ENCODE measurements at regions not wholly inside any gene's neighbourhood (a gene's known extent, or its start where the extent isn't known, plus 50 kb on each side); places are given as distances from the start of the nearest gene placed in this dataset.

- H3K4me1 ChIP-seq (ENCODE audit: low read depth): no peaks in the 10 kb centered on the region
- intact Hi-C loops (cut with DNase I, micrococcal nuclease): no loop called here
- ATAC-seq: no peak
Measured at GRCh38 chr6:92363111-92363510, 1056.2 kb downstream of the EPHA7 start.

GRCh38 chr6:92362404-92362803, 1057.0 kb downstream of the EPHA7 start:
- H3K4me3 ChIP-seq: no peak overlapping the region
- H3K36me3 ChIP-seq (ENCODE audit: low read depth): no peaks in the 10 kb centered on the region
- H3K9me3 ChIP-seq: no peaks in the 10 kb centered on the region
- no peak for ATAC-seq
- TF ChIP-seq, protein P1, sequence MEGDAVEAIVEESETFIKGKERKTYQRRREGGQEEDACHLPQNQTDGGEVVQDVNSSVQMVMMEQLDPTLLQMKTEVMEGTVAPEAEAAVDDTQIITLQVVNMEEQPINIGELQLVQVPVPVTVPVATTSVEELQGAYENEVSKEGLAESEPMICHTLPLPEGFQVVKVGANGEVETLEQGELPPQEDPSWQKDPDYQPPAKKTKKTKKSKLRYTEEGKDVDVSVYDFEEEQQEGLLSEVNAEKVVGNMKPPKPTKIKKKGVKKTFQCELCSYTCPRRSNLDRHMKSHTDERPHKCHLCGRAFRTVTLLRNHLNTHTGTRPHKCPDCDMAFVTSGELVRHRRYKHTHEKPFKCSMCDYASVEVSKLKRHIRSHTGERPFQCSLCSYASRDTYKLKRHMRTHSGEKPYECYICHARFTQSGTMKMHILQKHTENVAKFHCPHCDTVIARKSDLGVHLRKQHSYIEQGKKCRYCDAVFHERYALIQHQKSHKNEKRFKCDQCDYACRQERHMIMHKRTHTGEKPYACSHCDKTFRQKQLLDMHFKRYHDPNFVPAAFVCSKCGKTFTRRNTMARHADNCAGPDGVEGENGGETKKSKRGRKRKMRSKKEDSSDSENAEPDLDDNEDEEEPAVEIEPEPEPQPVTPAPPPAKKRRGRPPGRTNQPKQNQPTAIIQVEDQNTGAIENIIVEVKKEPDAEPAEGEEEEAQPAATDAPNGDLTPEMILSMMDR (IDR thresholded peaks at IDR 0.05): no peak
- intact Hi-C loops (cut with DNase I, micrococcal nuclease): no loop called here
- no peak for DNase-seq
- H3K4me1 ChIP-seq (ENCODE audit: low read depth): no peaks in the 10 kb centered on the region

More at GRCh38 chr6:92363111-92363510, 1056.2 kb downstream of the EPHA7 start:
- no peaks in the 10 kb centered on the region for H3K9me3 ChIP-seq
- DNase-seq: no peak
- H3K4me3 ChIP-seq: no peak overlapping the region
- TF ChIP-seq, protein P1 (IDR thresholded peaks at IDR 0.05): no peak
- no peaks in the 10 kb centered on the region for H3K36me3 ChIP-seq (ENCODE audit: low read depth)

- H3K4me1 ChIP-seq (ENCODE audit: low read depth): no peaks in the 10 kb centered on the region
- DNase-seq (no peak), ATAC-seq (no peak)
- no peaks in the 10 kb centered on the region for H3K36me3 ChIP-seq (ENCODE audit: low read depth)
- TF ChIP-seq, protein P1 (IDR thresholded peaks at IDR 0.05): no peak
- H3K9me3 ChIP-seq: no peaks in the 10 kb centered on the region
- no peak overlapping the region for H3K4me3 ChIP-seq
- intact Hi-C loops (cut with DNase I, micrococcal nuclease): no loop called here
Measured at GRCh38 chr6:92361990-92362389, 1057.4 kb downstream of the EPHA7 start.

DNA sequence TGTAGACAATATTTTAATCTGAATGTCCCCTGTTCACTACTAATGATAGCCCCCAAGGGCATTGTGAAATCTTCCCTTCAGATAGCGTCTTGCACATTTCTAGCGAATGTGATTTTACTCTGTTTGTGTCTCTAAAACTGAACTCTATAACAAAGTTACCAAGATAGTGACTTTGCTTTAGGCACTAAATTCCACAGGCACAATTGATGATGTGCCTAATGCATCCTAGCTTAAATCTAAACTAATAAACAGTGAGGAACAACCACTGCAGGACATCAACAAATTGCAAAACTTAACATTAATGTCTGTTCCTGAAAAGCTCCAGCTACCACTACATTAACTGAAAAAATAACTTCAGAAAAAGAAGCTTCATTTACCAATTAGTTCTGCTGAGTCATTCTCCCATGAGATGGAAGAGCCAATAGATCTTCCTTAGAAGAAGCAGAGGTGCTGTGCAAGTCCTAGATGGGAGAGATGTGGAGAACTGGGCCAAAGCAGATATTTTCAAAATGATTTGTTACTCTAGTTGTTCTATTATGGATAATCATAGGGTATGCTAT, 1065.0 kb downstream of the EPHA7 start:
- Histone ChIP-seq H3K4me3 (no peak overlapping the region), H3K9me3 (no peaks in the 10 kb centered on the region), H3K36me3 (ENCODE audit: low read depth) (no peaks in the 10 kb centered on the region), H3K4me1 (ENCODE audit: low read depth) (no peaks in the 10 kb centered on the region)
- no peak for DNase-seq
- intact Hi-C loops (cut with DNase I, micrococcal nuclease): no loop called here
- no peak for ATAC-seq
- TF ChIP-seq, protein P1 (IDR thresholded peaks at IDR 0.05): no peak

DNA sequence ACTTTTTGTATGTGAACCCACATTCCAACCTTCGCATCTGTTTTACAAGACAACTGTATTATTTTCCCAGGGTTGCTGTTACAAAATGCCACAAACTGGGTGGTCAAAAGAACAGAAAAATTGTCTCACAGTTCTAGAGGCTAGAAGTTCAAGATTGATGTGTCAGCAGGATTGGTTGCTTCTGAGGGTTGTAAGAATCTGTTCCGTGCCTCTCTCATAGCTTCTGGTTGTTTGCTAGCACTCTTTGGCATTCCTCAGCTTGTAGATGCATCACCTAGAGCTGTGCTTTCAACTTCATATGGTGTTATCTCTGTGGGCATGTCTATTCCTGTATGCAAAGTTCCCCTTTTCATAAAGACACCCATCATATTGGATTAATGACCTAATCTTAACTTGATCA, 1067.2 kb downstream of the EPHA7 start:
- Histone ChIP-seq H3K4me1 (ENCODE audit: low read depth) (no peaks in the 10 kb centered on the region), H3K36me3 (ENCODE audit: low read depth) (no peaks in the 10 kb centered on the region), H3K9me3 (no peaks in the 10 kb centered on the region), H3K4me3 (no peak overlapping the region)
- no peak for DNase-seq
- TF ChIP-seq, protein P1 (IDR thresholded peaks at IDR 0.05): no peak
- ATAC-seq: no peak
- intact Hi-C loops (cut with DNase I, micrococcal nuclease): no loop called here

DNA sequence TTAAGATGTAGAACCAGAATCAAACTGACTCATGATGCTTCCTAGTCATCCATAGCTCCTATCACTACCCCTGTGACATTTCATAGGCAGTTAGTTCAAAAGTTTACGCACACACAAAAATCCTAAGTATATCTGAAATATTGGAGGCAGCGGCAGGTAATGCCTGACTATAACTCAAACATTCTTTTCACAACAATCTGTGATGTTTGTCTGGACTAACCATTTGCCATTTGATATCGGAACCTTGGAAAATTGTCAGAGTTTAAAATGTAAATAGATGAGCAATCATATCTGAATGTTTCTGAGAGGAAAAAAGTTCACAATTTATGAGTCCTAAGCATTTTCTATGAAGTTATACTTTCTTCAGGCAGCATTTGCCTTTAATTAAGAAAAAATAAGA, 1078.2 kb downstream of the EPHA7 start:
- Histone ChIP-seq H3K36me3 (ENCODE audit: low read depth) (no peaks in the 10 kb centered on the region), H3K4me1 (ENCODE audit: low read depth) (no peaks in the 10 kb centered on the region), H3K9me3 (no peaks in the 10 kb centered on the region), H3K4me3 (no peak overlapping the region)
- DNase-seq (no peak), ATAC-seq (no peak)
- intact Hi-C loops (cut with DNase I, micrococcal nuclease): no loop called here
- TF ChIP-seq, protein P1 (IDR thresholded peaks at IDR 0.05): no peak
